HG03196 (cell line): ENCODE measurements at regions not wholly inside any gene's neighbourhood (a gene's known extent, or its start where the extent isn't known, plus 50 kb on each side); places are given as distances from the start of the nearest gene placed in this dataset.
A peak's percentile ranks its signal among the peaks of the same experiment; 100 is the strongest.

Experiments
- ATAC-seq: cut with Tn5 transposase; IDR thresholded peaks from one replicate; pipeline ENCODE4 v1.9.1; 2021; ENCODE audit not compliant: unreplicated experiment

DNA sequence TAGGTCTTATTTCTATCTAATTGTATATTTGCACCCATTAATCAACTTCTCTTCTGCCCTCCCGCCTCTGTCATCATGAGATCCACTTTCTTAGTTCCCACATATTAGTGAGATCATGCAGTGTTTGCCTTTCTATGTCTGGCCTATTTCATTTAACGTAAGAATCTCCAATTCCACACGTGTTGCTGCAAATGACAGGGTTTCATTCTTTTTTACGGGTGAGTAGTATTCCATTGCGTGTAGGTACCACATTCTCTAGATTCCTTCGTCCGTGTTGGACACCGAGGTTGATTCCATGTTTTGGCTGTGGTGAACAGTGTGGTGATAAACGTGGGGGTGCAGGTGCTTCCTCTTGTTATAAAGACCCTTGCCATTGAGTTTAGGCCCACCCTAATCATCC, 64.7 kb upstream of the GSE1 start:
- ATAC-seq = no peak

DNA sequence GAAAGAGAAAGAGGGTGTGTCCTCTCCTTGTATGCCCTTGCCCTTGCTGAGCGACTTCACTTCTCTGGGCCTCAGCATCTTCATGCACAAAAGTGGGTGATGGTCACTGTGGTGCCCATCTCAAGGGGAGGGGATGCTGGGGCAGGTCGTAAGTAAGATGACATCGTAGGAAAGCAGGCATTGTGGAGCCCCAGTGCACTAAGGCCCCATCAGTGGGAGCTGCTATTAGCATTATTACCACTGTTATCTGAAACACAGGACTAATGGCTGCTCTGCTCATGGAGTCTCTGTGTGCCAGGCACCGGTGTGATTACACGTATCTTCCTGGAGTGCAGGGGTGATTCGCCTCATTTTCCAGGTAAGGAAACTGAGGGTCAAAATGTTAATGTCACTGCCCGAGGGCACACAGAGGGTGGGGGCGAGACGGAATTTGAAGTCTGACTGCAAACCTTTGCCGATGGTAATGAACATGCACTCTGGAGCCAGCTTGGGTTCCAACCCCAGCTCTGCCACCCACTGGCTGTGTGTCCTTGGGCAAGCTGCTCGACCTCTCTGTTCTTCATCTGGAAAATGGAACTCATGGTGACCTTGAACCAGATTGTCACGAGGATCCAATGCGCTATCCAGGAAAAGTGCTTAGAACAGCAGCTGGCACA, 63.2 kb upstream of the GSE1 start:
- no peak for ATAC-seq

DNA sequence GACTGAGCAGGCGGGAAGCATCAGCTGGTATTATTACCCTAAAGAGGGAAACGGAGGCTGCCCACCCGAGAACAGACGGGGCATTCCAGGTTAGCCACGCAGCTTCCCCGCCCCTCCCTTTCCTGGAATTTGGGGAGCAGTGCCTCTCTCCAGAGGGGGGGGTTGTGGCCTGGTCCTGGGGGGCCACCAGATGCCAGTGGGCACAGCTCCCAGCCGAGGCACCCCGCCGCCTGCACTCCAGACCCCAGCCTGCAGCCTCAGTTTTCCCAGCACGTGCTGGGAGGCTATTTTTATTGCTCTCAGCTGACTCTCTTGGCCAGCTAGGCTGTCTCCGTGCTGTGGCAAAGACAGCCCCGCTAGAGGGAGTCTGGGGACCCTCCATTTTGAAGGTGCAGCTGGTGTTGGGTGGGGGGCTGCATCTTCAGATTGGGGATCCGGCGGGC, 62.7 kb upstream of the GSE1 start:
- no peak for ATAC-seq

DNA sequence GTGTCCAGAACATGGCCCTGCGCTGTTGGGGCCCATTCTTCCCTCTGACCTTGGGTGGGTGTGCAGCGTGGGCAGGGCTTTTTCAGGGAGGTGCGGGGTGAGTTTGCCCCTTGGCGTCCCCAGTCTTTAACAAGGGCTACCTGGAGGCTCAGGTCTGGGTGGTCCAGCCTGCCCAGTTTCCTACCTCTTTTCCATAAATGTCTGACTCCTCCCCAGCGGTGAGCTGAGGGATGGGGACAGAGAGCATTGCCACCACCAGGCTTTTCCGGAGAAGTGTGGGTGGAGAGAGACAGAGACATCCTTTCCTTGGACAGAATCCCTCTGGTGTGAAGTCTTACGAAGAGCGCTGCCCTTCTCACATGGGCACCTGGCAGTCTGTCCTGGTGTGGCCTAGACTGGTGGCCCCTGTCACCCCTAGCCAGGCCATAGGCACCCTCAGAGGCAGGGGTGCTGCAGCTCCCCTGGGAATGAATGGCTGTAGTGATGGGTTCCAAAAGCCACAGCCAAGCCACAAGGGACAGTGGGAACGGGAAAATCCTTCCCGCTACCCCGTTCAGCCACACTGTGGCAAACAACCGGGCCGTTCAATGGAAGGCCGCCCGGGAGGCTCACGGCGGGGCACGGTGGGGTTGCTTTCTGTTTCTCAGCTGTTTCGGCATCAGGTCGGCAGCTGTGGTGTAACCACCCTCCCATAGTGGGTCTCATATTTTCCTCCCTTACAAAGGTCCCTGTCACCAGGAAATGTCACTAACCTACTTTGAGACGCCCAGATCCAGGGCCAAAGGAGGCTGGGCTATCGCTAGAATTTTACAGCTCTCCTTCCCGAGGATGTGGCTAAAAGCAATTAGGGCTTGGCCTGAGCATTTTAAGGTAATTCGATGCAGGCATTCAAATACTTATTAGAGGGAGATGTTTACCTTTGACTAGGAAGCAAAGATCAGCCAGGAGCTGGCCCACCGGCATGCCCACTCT, 61.9 kb upstream of the GSE1 start:
- no peak for ATAC-seq

DNA sequence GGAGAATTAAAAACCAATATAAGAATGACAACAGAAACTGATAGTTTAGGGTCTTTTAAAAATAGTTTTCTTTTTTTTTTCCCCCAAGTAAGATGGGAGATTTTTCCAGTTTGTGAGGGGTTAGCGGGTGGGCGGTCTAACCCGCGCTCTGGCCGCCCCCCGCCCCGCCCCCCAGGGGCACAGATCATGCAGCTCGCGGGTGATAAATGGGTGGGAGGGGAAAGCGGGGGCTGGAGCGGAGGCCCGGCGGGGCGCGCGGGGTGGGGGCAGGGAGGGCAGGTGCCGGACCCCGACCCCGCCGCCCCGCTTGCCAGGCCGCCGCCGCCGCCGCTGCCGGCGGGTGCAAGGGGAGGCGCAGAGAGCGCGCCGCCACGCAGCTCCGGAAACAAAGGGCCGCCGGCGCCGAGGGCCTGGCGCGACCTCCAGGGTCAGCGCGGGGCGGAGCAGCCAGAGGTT, 60.1 kb upstream of the GSE1 start:
- ATAC-seq = no peak

DNA sequence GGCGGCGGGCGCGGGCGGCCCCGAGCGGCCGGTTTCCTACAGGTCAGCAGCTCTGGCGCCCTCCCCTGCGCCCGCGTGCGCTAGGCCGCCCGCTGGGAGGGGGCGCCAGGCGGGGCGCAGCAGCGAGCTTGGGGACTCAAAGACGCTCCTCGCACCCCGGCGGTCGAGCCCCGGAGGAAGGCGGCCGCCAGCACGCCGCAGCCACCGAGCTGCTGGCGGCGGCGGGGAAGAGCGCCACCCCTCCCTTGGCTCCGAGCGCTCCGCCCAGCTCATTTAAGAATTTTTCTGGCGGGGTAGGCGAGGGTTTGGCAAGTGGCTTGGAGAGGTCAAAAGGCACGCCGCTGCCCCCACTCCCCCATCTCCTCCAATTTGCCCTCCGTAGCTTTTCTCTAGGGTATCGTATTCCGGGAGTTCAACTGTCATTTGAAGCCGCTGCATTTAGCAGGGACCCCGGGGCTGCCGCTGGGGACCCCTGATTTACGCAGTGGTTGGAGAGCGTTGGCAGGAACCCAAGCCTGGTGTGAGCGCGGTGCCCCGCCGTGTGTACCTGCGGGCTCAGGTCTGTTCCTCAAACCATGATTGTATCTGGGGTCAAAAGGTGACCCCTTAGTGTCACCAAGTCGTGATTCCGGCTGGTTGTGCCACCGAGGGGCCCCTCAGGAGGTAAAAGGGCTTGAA, 59.5 kb upstream of the GSE1 start:
- ATAC-seq = peak; percentile 34

DNA sequence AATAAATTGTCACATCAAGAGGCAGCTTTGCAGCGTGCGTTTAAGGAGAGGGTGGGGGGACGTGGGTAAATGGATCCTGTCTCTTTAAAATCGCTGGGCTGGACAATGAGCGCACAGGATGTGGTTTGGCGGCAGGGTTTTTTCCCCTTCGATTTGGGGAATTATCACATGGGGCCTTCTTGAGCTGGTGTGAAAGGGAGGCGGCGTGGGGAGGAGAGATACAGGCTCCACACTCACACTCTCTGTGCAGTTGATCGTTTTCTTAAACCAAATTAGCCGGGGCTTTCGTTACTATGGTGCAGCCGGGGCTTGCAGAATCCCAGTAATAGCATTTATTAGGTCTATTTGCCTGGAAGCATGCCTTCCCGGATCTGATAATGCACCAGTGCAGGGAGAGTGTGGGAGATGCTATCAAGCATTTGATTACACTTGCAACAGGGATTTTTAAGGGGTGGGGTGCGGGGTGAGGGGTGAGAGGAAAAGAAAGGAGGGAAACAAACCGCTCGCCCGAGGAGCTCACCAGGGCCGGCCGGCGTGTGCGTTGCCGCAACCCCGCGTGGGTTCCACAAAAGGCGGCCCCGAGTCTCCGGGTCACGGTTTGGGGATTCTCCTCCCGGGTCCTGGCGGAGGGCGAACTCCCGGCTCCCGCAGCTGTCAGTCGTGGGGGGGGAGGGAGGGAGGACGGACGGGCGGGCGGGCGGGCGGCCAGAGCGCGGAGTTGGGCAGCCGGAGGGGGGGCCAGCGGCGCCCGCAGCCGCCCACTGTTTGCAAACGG, 58.8 kb upstream of the GSE1 start:
- ATAC-seq = peak; percentile 46

DNA sequence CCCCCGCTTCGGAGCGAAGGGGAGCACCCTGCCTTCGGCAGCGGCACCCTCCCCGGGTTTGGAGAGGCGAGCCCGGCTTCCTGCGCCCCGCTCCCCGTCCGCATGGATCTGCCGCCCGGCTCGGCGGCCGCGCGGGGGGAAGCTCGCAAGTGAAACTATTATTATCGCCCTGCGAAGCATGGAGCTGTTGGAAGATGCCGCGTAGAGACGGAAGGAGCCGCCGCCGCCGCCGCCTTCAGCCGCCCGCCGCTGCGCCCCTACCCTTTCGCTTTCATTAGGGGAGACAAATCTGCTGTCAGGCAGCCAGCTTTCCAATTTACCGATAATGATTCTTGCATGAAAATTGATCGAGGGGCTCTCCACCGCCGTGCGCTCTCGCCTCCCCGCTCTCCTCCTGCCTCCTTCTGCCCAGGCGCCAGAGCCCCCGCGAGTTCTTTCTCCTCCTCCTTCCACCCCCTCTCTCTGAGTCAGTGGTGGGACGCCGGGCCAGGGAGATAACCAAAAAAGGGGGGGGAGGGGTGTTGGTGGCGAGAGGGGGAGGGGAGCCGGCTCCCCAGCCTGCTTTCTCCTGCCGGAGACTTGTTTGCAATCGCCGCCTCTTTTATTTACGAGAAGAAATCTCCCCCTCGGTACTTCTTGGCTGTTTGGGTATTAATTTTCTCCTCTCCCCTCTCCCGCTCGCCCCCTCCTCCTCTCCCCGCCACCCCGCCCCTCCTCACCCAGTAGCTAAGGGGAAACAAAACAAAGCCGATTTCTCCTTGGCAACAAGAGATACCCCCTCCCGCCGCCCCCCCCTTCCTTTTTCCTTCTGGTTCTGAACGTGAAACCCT, 58.0 kb upstream of the GSE1 start:
- ATAC-seq = no peak

DNA sequence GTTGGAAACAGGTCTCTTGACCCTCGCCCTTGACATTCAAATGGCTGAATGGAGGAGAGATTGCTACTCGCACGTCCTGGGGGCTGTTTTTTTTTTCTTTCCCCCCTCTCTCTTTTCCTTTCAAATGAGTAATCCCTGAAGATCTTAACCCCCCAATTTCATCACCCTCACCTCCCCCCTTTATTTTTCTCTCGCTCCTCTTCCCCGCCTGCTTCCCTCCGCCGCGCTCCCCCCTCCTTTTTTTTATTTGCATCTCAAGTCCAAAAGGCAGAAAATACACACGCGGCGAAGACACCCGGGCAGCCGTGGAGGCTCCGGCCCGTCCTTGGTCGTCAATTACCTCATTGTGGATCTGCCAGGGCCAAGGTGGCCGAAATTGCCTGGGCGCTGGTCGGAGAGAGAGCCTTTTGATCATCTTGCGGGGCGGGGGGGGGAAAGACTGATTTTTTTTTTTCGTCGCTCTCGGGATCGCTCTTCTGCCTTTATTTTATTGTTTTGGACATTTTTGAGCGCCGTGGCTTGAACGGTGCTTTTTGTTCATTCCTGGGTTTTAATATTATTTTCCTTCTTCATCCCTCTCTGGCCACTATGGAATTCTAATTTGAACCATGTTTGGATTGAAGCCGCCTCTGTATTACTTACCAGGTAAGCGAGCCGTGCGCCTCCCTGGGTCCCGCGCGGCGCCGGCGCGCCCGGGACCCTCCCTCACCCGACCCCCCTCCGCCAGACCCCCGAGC, 57.2 kb upstream of the GSE1 start:
- ATAC-seq = no peak

DNA sequence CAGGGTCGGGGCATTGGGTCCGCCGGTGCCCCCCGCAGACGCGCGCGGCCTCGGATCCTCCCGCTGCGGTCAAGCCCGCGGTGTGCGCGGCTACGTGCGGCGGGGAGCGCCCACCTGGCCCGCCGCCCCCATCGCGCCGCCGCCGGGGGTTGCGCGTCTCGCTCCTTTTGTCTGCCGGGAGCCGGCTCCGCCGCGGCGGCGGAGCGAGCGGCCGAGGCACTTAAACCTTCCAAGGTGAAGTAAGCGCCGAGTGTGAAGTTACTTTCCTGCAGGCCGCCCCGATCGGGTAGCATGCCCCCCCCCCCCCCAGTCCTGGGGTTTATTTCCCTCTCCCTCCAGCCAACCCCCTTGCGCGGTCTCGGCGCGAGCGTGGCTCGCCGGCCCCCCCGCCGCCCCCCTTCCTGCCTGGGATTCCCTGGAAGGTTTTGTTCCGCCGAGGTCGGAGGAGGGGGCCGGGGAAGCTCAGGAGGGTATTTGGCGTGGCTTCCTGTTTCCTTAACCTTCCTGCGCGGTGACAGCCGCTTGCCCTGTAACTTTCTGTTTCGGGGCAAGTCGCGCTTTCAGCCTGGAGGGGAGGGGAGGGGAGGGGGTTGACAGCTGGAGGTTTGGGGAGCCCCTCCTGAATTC, 56.6 kb upstream of the GSE1 start:
- ATAC-seq = no peak

DNA sequence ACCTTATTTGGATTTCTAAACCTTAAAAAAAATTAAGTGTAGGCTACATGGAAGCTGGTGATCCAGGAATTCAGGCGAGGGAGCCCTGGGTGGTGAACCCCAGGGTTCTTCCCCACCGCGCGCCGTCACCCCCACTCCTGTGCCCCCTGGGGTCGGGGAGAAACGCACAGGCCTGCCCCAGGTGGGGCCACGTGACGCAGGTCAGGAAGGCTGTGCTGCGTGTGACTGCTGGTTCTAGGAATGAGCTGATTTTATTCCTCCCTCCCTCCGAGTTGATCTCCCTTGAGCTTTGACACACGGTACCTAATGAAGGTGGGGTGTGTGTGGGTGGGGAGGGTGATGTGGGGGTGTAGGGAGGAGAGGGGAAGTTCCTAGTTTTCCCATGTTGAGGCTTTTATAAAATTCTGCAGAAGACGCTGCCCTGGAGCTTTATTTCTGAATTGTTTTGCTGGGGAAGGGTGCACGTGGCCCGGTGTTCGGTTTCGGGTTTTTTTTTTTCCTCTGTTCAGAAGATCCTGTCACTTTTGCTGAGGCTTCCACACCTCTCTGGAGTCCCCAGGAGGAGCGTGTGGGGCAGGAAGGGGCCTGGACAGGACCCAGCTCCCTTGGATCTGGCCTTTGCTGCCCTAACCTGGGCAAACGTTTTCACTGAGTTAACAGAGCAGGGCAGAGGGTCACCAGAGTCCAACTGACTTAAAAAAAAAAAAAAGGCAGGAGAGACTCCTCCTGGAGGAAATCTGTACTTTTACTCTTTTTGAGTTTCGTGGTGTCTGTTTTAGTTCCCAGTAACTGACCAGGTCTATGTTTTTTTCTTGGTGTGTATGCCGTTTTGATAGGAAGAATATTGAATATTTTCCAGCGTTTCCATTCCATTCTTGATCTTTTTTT, 55.8 kb upstream of the GSE1 start:
- ATAC-seq = no peak

DNA sequence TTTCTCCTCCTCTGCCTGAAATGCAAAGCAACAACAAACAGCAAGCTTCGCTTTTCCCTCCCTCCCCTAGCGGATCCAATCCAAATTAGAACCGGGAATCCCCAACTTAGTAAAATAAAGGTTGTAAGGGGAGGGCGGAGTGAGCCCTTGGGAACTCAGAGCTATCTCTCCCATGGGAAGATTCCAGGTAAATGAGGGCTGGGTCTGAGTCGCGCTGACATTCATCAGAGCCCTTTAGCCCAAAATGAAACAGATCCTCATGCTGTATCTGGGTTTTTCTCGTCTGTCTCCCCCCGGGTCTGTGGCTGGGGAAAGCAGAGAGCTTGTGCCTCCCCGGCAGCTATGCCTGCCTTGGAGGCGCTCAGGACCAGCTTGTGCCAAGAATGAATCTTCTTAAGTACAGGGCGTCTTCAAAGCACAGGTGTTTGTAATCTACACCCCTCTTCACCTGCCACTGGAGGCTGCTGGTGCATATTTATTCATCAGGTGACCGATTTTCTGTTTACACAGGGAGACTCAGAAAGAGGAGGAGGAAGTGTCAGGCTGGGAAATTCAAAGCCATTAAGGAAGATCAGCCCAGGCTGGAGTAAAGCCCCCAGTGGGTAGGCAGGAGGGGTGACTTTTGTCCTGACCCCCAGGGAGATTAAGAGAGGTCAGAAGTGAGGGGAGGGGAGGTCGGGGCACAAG, 55.0 kb upstream of the GSE1 start:
- no peak for ATAC-seq

DNA sequence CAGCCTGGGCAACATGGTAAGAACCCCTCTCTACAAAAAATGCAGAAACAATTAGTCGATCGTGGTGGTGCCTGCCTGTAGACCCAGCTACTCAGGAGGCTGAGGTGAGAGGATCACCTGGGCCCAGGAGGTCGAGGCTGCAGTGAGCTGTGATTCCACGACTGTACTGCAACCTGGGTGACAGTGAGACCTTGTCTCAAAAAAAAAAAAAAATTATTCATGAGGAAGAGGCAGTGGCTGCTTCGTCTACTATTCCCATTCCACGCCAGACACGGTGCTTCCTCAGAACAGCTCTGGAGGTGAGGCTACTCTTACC, 52.2 kb upstream of the GSE1 start:
- ATAC-seq = no peak

DNA sequence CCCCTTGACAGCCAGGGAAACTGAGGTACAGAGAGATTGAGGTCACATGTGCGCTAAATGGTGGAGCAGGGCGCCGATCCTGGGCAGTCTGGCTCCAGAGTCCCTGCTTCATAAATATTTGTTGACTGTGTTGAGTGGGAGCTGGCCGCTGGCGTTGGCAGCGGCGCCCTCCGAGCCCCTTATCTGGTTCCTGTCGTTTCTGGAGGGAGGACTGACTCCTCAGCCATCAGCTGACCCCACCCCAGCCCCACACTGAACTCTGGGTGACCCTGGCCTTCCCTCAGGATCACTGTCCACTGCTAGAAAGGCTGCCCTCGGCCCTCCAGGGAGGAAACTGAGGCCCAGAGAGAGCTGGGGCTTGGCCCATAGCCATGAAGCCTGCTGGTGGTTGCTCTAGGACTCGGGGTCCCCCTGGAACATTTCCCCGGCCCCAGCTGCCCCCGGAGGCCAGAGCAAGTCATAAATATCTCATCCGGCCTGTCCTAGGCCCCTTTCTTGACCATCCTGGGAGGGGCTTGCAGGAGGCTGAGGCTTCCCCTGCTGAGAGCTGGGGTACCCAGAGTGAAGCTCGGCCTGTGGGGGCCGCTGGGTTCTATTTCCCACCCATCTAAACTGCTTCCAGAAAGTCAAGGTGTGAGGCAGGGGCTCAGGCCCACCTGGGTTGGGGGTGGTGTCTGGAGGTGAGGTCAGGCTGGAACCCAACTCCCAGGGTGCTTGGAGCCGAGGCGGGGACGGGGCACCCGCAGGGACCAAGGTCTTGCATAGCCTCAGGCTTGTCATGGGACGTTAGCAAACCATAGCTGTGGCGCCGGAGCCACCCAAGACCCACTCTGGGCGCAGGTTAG, 51.7 kb upstream of the GSE1 start:
- no peak for ATAC-seq

DNA sequence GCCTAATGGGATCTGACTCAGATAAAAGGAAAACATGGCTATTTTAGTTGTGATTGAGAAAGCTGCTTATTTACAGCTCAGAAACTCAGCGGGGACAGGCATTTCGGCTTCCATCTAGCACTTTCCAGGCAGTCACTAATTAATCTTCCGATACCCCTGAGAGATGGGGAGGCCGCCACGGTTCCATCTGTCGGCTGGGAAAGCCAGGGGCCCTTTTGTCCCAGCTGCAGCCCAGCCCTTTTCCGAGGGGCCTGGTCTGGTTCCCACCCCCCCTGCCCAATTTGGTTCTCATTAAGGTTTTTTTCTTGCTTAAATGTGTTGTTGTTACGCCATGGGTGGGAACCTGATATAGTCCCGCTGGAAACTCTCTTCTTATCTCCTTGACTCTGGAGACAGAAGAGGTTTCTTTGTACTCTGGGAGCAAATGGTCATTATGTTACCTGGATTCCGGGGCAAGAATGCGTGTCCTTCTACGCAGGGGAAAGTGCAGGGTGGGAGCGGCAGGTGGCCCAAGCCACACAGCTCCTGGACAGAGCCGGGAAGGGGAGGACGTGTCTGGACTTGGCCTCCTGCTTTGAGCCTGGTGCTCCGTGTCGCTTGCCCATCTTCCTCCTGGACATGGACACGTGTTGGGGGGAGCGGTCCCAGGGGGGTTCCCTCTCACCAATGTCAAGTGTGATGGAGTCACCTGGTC, 50.9 kb upstream of the GSE1 start:
- no peak for ATAC-seq

DNA sequence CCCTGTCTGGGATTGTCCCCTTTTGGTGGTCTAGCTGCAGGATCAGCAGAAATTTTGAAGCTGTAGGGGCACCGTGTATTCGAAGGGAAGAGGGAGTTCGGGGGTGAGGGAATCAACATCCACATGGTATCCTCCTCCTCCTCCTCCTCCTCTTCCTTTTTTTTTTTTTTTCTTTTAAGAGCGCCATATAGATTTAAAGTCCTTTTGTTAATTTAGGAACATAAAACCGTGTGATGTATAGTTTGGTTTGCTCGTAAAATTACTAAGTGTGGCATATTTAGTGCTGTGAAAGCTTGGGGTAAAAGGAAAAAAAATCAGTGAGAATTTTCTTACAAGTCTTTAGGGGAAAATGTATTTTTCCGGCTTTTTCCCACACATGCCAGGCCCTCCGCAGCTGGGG, 50.1 kb upstream of the GSE1 start:
- ATAC-seq = no peak
